Spinal cord (tissue), 9 donors: ENCODE measurements at regions not wholly inside any gene's neighbourhood (a gene's known extent, or its start where the extent isn't known, plus 50 kb on each side); places are given as distances from the start of the nearest gene placed in this dataset.

Experiments used
- DNase-seq, 6 donors: peaks; one replicate each; pipeline versions ENCODE4 v3.0.0 to v3.0.0-alpha.2; 2013 to 2015; ENCODE audit warnings: low spot score in 6 of 6, low read depth in 4 of 6
- H3K27ac ChIP-seq: one replicate; pipeline ENCODE4 v1.5.1; 2013; ENCODE audit warnings: low read depth, low read length, control low read depth
- H3K27me3 ChIP-seq: one replicate; pipeline ENCODE4 v1.6.1; 2013; ENCODE audit warnings: low read length; ENCODE audit not compliant: control insufficient read depth, insufficient read depth
- H3K36me3 ChIP-seq: one replicate; pipeline ENCODE4 v1.6.1; 2013; ENCODE audit warnings: low read length; ENCODE audit not compliant: control insufficient read depth, insufficient read depth
- H3K4me1 ChIP-seq: one replicate; pipeline ENCODE4 v1.6.1; 2013; ENCODE audit warnings: low read length; ENCODE audit not compliant: control insufficient read depth, insufficient read depth
- H3K4me3 ChIP-seq: one replicate; pipeline ENCODE4 v1.5.1; 2013; ENCODE audit warnings: low read depth, low read length, control low read depth
- H3K9me3 ChIP-seq: one replicate; pipeline ENCODE4 v1.6.1; 2013; ENCODE audit warnings: low read length; ENCODE audit not compliant: control insufficient read depth, insufficient read depth
- WGBS: methylation state at CpG from one replicate; pipeline ENCODE4 v1.1.5; 2013; ENCODE audit warnings: missing lambda C conversion rate; ENCODE audit not compliant: insufficient coverage; 5-methylcytosine and 5-hydroxymethylcytosine counted together
- donor health status: healthy.

DNA sequence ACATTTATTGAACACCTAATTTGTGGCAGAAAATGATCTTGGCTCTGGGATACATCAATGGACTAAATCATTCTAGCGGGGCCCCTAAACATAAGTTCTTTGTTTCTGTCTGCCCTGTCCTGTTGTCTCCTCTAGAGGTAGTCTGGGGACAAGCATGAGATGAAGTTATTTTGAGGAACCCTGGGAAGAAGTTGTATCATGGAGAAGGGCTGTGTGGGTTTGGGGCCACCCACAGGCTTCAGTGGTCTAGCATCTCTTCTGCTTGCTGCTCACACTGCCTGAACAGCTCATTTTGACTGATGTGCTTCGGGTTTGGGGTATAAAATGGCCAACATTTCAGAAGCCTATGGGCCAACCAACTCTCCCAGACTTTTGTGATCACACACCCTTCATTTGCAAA, 50.3 kb upstream of the OSBPL11 start:
- Histone ChIP-seq H3K36me3 (no peaks in the 10 kb centered on the region), H3K4me1 (peaks cover 10% of the 10 kb centered on the region), H3K9me3 (no peaks in the 10 kb centered on the region), H3K27ac (no peak overlapping the region), H3K27me3 (no peaks in the 10 kb centered on the region), H3K4me3 (no peak overlapping the region)
- no peak for DNase-seq
- WGBS = 100% methylated on average over 1 of the region's 2 CpGs

DNA sequence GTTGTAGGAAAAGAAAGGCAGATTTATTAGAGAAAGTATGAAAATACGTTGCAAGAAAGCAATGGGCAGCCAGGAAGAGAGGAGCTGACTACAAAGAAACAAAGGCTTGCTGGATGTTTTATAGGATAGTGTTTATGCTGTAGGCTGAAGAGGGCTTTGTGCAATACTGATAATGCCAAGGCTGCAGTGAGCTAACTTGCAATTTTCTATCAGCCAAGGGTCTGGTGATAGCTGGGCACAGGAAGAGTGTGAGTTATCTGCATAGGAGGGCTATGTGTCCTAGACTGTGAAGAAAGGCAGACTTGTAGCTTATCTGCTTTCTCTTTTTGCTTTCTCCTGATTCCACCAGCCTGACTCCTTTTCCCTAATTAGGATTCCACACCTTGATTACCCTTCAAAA, 51.3 kb upstream of the OSBPL11 start:
- no peaks in the 10 kb centered on the region for H3K9me3 ChIP-seq
- H3K27me3 ChIP-seq = no peaks in the 10 kb centered on the region
- no peak overlapping the region for H3K27ac ChIP-seq
- no peak overlapping the region for H3K4me3 ChIP-seq
- no peak for DNase-seq
- no peaks in the 10 kb centered on the region for H3K36me3 ChIP-seq
- H3K4me1 ChIP-seq = peaks cover 10% of the 10 kb centered on the region
- WGBS = 47% methylated on average over 1 of the region's 1 CpG

- Histone ChIP-seq H3K4me1 (peaks cover 10% of the 10 kb centered on the region), H3K9me3 (no peaks in the 10 kb centered on the region), H3K27me3 (no peaks in the 10 kb centered on the region), H3K36me3 (no peaks in the 10 kb centered on the region), H3K27ac (no peak overlapping the region), H3K4me3 (no peak overlapping the region)
- WGBS = 97% methylated on average over 4 of the region's 8 CpGs
- no peak for DNase-seq
Measured at GRCh38 chr3:125647318-125648014, 52.2 kb upstream of the OSBPL11 start.

- no peaks in the 10 kb centered on the region for H3K9me3 ChIP-seq
- H3K4me1 ChIP-seq = peaks cover 3% of the 10 kb centered on the region
- no peak overlapping the region for H3K27ac ChIP-seq
- H3K36me3 ChIP-seq = no peaks in the 10 kb centered on the region
- no peak for DNase-seq
- 90% methylated on average over 3 of the region's 5 CpGs for WGBS
- no peak overlapping the region for H3K4me3 ChIP-seq
- no peaks in the 10 kb centered on the region for H3K27me3 ChIP-seq
Measured at GRCh38 chr3:125651244-125651643, 55.9 kb upstream of the OSBPL11 start.

DNA sequence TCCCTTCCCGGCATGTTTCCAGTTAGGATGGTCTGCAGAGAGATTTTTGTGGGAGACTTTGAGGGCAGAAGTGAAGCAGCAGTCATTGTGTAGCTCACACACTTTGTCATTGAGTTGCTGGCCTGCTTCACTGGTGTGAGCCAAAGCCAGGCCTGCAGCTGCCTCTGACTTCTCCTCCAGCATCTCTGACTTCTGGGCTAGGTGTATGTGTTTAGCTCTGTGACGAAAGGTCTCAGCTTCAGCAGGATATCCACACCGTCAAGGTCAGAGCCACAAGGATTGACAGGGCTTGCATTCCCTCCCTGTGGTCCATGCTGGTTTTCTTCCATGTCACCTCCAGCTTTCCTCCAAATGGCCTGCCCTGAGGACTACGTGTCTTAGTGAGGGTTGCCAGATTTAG, 57.1 kb upstream of the OSBPL11 start:
- no peaks in the 10 kb centered on the region for H3K9me3 ChIP-seq
- no peaks in the 10 kb centered on the region for H3K36me3 ChIP-seq
- no peak for DNase-seq
- no peak overlapping the region for H3K27ac ChIP-seq
- H3K27me3 ChIP-seq = no peaks in the 10 kb centered on the region
- no peak overlapping the region for H3K4me3 ChIP-seq
- WGBS = 76% methylated on average over 2 of the region's 4 CpGs
- peaks cover 3% of the 10 kb centered on the region for H3K4me1 ChIP-seq

DNA sequence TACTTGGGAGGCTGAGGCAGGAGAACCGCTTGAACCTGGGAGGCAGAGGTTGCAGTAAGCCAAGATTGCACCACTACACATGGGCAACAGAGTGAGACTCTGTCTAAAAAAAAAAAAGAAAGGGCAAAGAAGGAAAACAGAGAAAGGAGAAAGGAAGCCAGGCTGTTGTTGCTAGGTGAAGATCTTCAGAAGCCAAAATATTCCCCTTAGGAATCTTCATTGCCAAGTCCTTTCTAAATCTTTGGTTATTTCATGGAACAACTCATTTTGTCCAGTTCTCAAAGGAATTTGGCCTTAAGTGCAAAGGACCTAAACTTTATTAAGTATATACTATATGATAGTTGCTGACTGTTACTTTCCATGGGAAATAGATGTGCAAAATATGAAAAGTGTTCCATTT, 59.2 kb upstream of the OSBPL11 start:
- no peak overlapping the region for H3K4me3 ChIP-seq
- H3K9me3 ChIP-seq = no peaks in the 10 kb centered on the region
- no peak overlapping the region for H3K27ac ChIP-seq
- H3K36me3 ChIP-seq = no peaks in the 10 kb centered on the region
- H3K27me3 ChIP-seq = no peaks in the 10 kb centered on the region
- DNase-seq = peak; percentile 43 to 81 (median 67)
- H3K4me1 ChIP-seq = peaks cover 3% of the 10 kb centered on the region
- 89% methylated on average over 1 of the region's 1 CpG for WGBS

DNA sequence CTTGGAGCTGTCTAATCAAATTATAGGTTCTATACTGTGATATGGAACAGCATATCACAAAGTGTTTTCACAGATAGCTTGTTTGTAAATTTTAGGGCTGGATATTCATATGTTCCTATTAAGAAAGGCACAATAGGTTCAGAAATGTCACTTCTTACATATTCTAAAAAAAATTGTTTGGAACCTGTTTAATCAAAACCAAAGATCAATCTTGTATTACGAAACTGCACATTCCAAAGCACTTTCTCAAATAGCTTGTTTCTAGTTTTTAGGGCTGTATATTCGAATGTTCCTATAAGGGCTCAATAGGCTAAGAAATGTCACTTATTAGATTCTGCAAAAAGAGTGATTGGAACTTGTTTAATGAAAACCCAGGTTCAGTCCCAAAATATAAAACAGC, 67.4 kb upstream of the OSBPL11 start:
- H3K9me3 ChIP-seq = no peaks in the 10 kb centered on the region
- no peaks in the 10 kb centered on the region for H3K27me3 ChIP-seq
- WGBS = no CpG with 5 or more reads among the region's 2 CpGs
- H3K4me1 ChIP-seq = no peaks in the 10 kb centered on the region
- no peaks in the 10 kb centered on the region for H3K36me3 ChIP-seq
- H3K27ac ChIP-seq = no peak overlapping the region
- H3K4me3 ChIP-seq = no peak overlapping the region
- DNase-seq = no peak

GRCh38 chr3:125670352-125670751, 75.1 kb upstream of the OSBPL11 start:
- no peaks in the 10 kb centered on the region for H3K9me3 ChIP-seq
- no peak for DNase-seq
- H3K27ac ChIP-seq = no peak overlapping the region
- no CpG with 5 or more reads among the region's 1 CpG for WGBS
- H3K4me3 ChIP-seq = no peak overlapping the region
- H3K27me3 ChIP-seq = no peaks in the 10 kb centered on the region
- no peaks in the 10 kb centered on the region for H3K36me3 ChIP-seq
- H3K4me1 ChIP-seq = no peaks in the 10 kb centered on the region

DNA sequence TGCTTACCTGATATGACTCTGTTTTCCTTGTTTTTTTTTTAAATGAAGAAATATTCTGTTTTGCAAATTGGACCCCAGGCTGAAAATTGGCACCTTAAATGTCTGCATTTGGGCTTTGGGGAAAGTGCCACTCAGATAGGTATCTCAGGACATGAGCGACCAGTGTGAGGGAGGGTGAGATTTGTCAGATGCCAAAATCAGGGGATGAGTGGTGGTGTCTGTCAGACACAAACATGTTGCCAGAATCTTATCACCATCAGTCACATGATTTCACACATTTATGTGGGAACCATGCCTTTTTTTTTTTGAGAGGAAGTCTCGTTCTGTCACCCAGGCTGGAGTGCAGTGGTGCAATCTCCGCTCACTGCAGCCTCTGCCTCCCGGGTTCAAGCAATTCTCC, 75.6 kb upstream of the OSBPL11 start:
- H3K9me3 ChIP-seq = no peaks in the 10 kb centered on the region
- no peak for DNase-seq
- no peak overlapping the region for H3K27ac ChIP-seq
- H3K4me3 ChIP-seq = no peak overlapping the region
- WGBS = 78% methylated on average over 3 of the region's 4 CpGs
- H3K4me1 ChIP-seq = no peaks in the 10 kb centered on the region
- no peaks in the 10 kb centered on the region for H3K27me3 ChIP-seq
- H3K36me3 ChIP-seq = no peaks in the 10 kb centered on the region

- Histone ChIP-seq H3K36me3 (no peaks in the 10 kb centered on the region), H3K27me3 (no peaks in the 10 kb centered on the region), H3K4me1 (no peaks in the 10 kb centered on the region), H3K9me3 (no peaks in the 10 kb centered on the region), H3K4me3 (no peak overlapping the region), H3K27ac (no peak overlapping the region)
- WGBS = 89% methylated on average over 39 of the region's 39 CpGs
- no peak for DNase-seq
Measured at GRCh38 chr3:125671461-125672243, 76.4 kb upstream of the OSBPL11 start.
